ENCODE measurements at regions not wholly inside any gene's neighbourhood (a gene's known extent, or its start where the extent isn't known, plus 50 kb on each side); places are given as distances from the start of the nearest gene placed in this dataset.
"Not testable (repeated sequence)": the region's sequence is repeated elsewhere in the genome, so short reads cannot be mapped to it uniquely, and the experiment has no call there.

DNA sequence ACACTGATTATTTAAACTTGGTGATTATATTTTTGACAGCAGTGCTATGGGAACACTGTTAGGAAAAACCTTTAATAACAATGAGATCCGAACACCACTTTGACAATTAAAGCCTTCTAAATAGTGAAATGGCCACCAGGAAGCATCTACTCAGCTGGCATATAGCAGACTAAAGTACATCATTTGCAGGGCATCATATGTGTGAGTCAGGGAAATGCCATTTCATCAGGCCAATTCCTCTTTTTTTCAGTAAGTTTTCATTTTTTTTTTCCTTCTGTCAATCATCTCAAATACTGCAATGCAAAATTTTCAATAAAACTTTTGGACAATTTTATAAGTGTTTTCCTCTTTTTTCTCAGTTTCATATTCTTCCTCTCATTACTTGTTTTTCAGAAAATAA, 521.4 kb upstream of the SEMA3D start:
- no peak for DNase-seq

GRCh38 chr7:85705076-85705475, 518.2 kb upstream of the SEMA3D start:
- DNase-seq, result no peak

DNA sequence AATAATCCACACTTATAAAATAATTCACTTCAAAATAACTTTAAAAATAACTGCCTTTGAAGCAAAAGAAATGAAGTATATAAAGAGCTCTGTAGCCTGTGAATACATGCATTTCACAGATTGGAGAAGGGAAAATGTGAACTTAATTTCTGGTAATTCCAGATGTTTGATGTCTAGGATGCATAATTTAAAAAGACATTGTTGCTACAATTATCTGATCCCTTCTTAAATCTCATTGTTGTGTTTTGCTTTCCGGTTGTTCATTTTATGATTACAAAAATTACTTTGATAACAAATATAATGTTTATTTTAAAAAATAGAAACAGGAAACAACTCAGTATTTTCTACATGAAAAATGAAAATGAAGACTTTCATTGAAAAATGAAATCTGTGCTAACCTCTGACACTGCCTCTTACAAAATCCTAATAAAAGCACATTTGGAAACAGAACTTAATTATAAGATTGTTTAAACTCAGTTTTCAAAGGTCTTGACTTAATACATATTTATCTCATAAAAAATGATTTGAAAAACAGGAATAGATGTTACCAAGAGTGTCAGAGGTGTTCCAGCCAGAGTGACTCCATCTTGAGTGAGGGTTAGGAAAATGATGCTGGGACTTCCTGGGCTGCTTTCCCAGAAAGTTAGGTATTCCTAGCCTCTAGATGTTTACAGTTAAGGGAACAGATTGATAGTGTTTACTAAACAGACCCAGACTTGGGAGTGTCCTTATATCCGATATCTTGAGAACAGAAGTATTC, 516.6 kb upstream of the SEMA3D start:
- no peak for DNase-seq

DNA sequence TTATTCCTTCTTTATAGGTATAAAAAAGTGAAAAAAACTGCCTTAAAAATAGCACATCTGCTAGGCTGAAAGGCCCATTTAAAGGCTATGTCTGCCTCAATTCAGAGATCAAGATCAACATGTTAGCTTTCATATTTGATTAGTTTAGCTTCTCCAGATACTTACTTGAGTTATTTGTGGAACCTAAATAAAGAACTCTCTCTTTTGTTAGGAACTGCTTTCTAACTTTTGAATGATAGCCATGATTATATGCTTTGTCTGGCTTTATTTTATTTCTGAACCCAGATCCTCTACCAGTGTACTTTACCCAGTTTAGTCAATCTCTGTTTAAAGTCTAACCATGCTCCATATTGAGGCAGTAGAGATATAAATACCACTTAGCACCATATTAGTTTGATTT, 515.5 kb upstream of the SEMA3D start:
- DNase-seq, result no peak

GRCh38 chr7:85699482-85699881, 512.6 kb upstream of the SEMA3D start:
- DNase-seq, result no peak

DNA sequence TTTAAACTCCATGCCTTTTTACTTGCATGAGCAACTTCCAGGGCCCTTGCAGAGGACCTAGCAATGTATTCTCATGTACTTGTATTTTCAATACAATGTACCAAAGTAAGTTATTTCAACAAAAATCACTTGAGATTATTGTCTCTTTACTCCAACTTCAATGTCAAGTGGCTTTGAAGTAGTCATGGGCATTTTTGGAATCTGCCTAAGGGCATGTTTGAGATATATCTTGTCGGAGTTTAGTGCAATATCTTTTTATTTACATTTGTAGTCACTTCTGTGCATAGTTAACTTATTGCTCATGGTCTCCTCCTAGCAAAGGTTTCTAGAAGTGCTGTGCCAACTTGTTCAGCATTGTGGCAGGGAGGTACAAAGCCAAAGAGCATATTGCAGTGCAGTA, 508.7 kb upstream of the SEMA3D start:
- no peak for DNase-seq

- DNase-seq, result no peak
Observed at GRCh38 chr7:85695041-85695440, 508.2 kb upstream of the SEMA3D start.

GRCh38 chr7:85693326-85693725, 506.5 kb upstream of the SEMA3D start:
- DNase-seq, result no peak

- no peak for DNase-seq
Observed at GRCh38 chr7:85688712-85689111, 501.9 kb upstream of the SEMA3D start.

GRCh38 chr7:85686401-85687181, 499.7 kb upstream of the SEMA3D start:
- no peak for DNase-seq

- DNase-seq, result no peak
Observed at GRCh38 chr7:85685901-85686300, 499.0 kb upstream of the SEMA3D start.

DNA sequence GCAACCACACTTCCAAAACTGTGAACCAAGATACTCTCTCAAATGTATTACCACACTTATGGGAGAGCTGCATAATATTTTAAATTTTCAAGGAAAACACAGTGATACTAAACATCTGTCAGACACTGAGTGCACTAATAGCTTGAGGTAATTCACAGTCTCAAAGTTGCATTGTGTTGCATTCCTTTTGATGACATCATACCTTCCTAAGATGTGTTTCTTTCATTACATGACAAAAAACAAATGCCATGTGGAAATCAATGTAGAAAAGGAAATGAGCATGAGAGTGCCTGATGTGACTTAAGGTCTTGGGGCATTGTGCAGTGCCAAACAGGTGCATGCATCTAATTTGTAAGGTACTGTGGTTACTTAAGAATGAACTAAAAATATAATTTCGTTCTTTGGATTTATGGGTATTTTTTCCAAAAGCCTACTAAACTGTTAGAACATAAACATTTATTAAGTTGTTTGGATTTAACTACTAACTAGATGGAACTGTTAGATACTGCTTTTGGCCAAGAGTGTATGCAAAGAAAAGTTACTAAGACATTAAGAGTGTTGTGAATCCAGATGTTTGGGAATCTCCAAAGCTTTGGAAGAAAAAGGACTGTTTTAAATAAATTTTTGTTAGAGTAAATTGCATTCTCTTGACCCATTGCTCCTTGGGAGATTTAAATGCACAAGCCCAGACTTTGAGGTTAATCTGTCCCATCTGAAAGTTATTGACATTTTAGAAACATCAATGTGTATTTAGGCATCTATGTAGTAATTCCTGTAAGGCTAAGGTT, 496.2 kb upstream of the SEMA3D start:
- DNase-seq, result no peak

- no peak for DNase-seq
Observed at GRCh38 chr7:85681241-85681640, 494.4 kb upstream of the SEMA3D start.

DNA sequence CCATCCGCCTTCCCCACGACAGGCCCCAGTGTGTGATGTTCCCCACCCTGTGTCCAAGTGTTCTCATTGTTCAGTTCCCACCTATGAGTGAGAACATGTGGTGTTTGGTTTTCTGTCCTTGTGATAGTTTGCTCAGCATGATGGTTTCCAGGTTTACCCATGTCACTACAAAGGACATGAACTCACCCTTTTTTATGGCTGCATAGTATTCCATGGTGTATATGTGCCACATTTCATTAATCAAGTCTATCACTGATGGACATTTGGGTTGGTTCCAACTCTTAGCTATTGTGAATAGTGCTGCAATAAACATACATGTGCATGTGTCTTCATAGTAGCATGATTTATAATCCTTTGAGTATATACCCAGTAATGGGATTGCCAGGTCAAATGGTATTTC, 488.2 kb upstream of the SEMA3D start:
- DNase-seq, result not testable (repeated sequence)

GRCh38 chr7:85673876-85674275, 487.0 kb upstream of the SEMA3D start:
- DNase-seq, result no peak

- no peak for DNase-seq
Observed at GRCh38 chr7:85669225-85669624, 482.4 kb upstream of the SEMA3D start.

- DNase-seq, result no peak
Observed at GRCh38 chr7:85664341-85664740, 477.5 kb upstream of the SEMA3D start.

- no peak for DNase-seq
Observed at GRCh38 chr7:85659364-85659763, 472.5 kb upstream of the SEMA3D start.

GRCh38 chr7:85655252-85655651, 468.4 kb upstream of the SEMA3D start:
- DNase-seq, result no peak

DNA sequence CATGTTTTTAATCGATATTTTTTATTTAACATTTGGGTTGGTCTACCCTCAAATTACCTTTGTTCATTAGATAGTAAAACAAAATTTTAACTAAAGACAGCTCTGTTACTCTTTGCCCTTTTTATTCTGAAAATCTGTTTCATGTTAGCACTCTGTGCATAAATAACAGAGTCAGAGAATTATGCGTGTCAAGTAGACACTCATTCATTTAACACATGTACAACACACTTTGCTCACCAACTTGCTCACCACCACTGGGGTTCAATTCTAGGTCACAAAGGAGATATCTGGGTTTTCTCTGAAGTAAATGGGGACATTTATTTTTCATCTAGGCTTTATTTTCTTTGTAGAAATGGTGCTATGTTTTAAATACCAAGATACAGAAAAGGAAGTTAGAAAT, 457.4 kb upstream of the SEMA3D start:
- no peak for DNase-seq

DNA sequence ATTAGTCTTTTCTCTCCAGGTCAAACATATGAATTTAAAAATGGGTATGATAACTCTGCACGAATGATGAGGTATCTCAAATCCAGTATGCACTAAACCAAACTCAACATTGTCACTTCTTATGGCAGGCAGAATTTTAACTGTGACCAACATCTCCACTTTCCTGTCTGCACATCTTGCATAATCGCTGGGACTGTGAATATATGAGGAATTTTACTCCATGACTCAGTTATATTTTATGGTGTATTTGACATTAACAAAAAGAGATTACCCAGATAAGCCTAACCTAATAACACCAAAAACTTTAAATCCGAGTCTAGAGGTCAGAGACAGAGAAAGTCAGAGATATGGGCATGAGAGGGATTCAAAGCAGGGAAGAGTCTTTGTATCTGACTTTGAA, 454.5 kb upstream of the SEMA3D start:
- no peak for DNase-seq

DNA sequence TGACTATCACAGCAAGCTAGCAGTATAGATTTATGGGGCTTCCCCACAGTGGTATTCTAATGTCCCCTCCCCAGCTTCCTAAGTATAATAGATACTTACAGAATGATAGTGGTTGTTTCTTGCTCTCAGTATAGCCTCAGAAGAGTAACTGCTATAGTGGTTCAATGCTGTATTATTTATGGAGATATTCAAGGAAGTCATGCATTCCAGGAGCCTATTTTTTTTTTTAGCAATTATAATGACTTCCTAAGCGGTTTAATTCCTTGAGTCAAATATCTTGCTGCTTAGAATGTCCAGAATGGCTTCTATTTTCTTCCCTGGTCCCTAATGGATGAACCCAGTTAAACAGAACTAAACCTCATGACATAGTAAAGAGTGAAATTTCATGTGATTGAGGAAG, 451.5 kb upstream of the SEMA3D start:
- DNase-seq, result no peak

DNA sequence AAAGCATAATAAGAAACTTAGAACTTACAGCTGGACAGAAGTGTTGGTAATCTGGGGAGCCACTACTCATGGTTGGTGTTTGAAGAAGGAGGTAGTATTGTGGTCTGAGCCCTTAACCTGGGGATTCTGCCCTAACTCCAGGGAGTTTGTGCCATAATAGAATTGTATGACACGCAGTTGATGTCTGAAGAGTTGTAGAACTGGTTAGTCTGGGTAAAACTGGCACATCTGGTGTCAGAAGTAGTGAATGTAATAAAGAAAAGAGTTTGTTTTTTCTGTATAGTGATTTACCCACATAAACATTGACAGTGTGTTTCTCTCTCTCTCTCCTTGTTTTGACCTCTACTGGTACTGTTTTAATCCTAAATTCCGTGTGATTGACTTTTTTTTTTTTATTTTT, 448.1 kb upstream of the SEMA3D start:
- no peak for DNase-seq
